Astrocyte of the spinal cord (primary cell): ENCODE measurements at regions not wholly inside any gene's neighbourhood (a gene's known extent, or its start where the extent isn't known, plus 50 kb on each side); places are given as distances from the start of the nearest gene placed in this dataset.

Source experiments
- DNase-seq: peaks from one replicate; pipeline ENCODE4 v3.0.0; 2011; ENCODE audit warnings: low read depth, low spot score
- H3K4me3 ChIP-seq: 2 replicates; pipeline ENCODE4 v1.5.1; 2011; ENCODE audit warnings: low read depth, mild to moderate bottlenecking, low read length, moderate library complexity
- in situ Hi-C: cut with HindIII; loops from 2 replicates; pipeline ENCODE4 v1.10.0; 2017; ENCODE audit warnings: low sequenced_read_pairs
- TF ChIP-seq, protein P1 (sequence below): IDR thresholded peaks from 2 replicates; pipeline ENCODE4 v1.5.1; 2012; ENCODE audit warnings: low read depth, mild to moderate bottlenecking, low read length, inconsistent platforms

DNA sequence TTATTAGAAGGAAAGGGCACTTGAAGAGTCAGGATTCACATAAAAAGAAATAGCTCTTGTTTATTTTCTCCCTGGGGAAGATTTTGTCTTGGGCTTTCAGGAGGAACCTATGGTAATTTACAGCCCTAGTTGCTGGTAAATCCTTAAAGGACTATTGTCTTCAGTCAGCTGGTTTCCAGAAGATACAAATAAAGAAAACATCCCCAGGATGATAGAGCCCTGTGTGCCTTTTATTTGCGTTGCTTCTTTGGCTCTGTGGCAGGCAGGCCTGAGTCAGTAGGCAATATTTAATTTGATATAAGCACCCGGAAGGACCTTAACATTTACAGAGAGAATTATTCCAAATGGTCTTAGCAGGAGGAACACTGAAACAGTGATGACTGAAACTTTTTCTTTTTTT lies 131.0 kb upstream of the SLC34A2 start:
- no peak overlapping the region for H3K4me3 ChIP-seq
- in situ Hi-C loops, result no loop called here
- DNase-seq, result no peak
- TF ChIP-seq, protein P1, sequence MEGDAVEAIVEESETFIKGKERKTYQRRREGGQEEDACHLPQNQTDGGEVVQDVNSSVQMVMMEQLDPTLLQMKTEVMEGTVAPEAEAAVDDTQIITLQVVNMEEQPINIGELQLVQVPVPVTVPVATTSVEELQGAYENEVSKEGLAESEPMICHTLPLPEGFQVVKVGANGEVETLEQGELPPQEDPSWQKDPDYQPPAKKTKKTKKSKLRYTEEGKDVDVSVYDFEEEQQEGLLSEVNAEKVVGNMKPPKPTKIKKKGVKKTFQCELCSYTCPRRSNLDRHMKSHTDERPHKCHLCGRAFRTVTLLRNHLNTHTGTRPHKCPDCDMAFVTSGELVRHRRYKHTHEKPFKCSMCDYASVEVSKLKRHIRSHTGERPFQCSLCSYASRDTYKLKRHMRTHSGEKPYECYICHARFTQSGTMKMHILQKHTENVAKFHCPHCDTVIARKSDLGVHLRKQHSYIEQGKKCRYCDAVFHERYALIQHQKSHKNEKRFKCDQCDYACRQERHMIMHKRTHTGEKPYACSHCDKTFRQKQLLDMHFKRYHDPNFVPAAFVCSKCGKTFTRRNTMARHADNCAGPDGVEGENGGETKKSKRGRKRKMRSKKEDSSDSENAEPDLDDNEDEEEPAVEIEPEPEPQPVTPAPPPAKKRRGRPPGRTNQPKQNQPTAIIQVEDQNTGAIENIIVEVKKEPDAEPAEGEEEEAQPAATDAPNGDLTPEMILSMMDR, result no peak

DNA sequence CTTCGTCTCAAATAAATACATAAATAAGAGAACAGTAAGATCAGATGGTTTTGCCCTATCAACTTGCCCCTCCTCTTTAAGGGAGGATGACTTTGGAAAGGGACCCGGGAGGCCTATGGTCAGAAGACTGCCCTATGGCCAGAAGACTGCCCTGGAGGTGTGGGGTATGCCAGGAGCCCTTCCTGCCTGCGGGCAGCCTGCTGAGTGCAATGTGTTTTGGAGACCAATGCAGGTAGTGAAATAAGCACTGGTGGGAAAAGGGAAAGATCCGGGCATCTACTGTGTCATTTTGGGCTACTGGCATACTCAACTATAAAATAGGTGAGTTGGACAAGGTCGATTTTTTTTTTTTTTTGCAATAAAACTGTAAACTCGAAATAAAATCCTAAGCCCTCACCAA lies 129.8 kb upstream of the SLC34A2 start:
- TF ChIP-seq, protein P1, result no peak
- H3K4me3 ChIP-seq, result no peak overlapping the region
- DNase-seq, result no peak
- in situ Hi-C loops, result no loop called here

DNA sequence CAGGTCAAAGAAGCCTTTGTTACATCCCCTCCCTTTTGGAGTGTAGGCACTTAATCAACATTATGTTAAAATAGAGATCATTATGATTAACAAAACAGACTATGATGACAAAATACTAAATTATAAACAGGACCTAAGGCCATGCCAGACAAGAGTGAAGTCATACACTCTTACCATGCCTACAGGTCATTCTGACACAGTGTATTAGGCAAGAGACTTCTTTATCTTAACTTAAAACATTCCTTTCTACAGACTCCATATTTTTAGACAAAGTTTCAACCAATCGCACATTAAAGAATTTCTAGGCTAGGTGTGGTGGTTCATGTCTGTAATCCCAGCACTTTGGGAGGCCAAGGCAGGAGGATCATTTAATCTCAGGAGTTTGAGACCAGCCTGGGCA lies 128.6 kb upstream of the SLC34A2 start:
- DNase-seq, result no peak
- TF ChIP-seq, protein P1, result no peak
- in situ Hi-C loops, result no loop called here

DNA sequence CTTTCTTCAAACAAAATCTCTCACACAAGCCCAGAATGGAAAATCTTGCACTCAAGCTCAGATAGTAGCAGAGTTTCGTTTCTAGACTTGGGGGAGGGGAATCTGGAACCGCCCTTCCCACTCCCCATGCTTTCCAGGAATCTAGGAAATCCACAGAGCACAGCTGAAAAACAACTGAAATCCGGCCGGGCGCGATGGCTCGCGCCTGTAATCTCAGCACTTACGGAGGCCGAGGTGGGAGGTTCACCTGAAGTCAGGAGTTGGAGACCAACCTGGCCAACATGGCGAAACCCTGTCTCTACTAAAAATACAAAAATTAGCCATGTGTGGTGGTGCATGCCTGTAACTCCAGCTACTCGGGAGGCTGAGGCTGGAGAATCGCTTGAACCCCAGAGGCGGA lies 127.3 kb upstream of the SLC34A2 start:
- in situ Hi-C loops, result no loop called here
- H3K4me3 ChIP-seq, result no peak overlapping the region
- no peak for DNase-seq
- TF ChIP-seq, protein P1, result no peak

More for the DNA sequence above, 128.6 kb upstream of the SLC34A2 start:
- no peak overlapping the region for H3K4me3 ChIP-seq

DNA sequence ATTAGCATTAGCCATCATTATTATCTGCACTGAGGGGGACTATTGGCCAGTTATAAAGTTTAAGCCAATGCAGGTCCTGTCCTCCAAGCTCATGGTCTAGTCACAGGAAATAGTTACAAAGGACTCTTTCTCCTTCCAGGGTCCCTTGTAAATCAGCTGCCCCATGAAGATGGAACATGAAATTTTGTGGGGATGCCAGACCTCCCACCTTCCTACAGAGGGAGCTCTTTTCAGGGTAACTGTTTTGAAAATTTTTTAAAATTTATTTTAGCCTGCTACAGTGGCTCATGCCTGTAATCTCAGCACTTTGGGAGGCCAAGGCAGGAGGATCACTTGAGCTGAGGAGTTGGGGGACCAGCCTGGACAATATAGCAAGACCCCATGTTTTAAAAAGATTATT lies 124.4 kb upstream of the SLC34A2 start:
- in situ Hi-C loops, result no loop called here

DNA sequence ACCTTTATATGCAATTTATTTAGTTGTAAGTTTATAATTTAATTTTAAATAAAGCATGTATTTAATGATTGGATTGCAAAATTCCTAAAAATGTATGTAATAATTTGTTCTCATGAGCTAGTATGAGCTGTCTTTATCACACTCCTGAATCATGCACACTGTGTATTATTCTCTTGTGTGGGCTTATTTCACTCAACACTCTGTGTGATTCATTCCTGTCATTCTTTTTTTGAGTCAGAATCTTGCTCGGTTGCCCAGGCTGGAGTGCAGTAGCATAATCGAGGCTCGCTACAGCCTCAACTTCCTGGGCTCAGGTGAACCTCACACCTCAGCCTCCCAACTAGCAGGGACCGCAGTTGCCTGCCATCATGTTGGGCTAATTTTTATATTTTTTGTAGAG lies 123.1 kb upstream of the SLC34A2 start:
- TF ChIP-seq, protein P1, result no peak
- in situ Hi-C loops, result no loop called here
- no peak overlapping the region for H3K4me3 ChIP-seq
- no peak for DNase-seq

More for the DNA sequence above, 124.4 kb upstream of the SLC34A2 start:
- no peak overlapping the region for H3K4me3 ChIP-seq
- DNase-seq, result no peak
- TF ChIP-seq, protein P1, result peak; percentile 22

DNA sequence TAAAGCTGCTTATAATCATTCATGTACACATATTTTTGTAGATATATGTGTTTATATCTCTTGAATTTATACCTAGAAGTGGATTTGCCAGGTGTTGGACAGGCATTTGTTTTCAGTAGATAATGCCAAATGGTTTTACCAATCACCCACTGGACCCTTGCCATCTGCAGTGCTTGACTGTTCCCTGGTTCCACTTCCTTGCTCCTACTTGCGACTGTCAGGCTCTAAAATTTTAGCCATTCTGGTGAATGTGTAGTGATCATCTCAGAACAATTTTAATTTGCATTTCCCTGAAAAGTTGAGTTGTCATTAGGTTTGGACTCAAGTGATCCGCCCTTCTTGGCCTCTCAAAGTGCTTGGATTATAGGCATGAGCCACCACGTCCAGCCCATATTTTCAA lies 122.4 kb upstream of the SLC34A2 start:
- no peak for DNase-seq
- H3K4me3 ChIP-seq, result no peak overlapping the region
- TF ChIP-seq, protein P1, result no peak
- in situ Hi-C loops, result no loop called here
